ENCODE measurements at regions not wholly inside any gene's neighbourhood (a gene's known extent, or its start where the extent isn't known, plus 50 kb on each side); places are given as distances from the start of the nearest gene placed in this dataset.
"Not testable (repeated sequence)": the region's sequence is repeated elsewhere in the genome, so short reads cannot be mapped to it uniquely, and the experiment has no call there.

- DNase-seq (ENCODE audit: low spot score in 2 of 2) (no peak), FAIRE-seq (no peak)
These were observed 1487.0 kb upstream of the SLC10A2 start for GRCh38 chr13:104553186-104553585.

GRCh38 chr13:104534847-104535246, 1468.6 kb upstream of the SLC10A2 start:
- FAIRE-seq = no peak
- no peak for DNase-seq (ENCODE audit: low spot score in 2 of 2)

GRCh38 chr13:104532132-104532531, 1465.9 kb upstream of the SLC10A2 start:
- FAIRE-seq (no peak), DNase-seq (ENCODE audit: low spot score in 2 of 2) (no peak)

GRCh38 chr13:104530741-104531140, 1464.5 kb upstream of the SLC10A2 start:
- FAIRE-seq (no peak), DNase-seq (ENCODE audit: low spot score in 2 of 2) (no peak)

- FAIRE-seq (no peak), DNase-seq (ENCODE audit: low spot score in 2 of 2) (no peak)
These were observed 1460.3 kb upstream of the SLC10A2 start for GRCh38 chr13:104526561-104526960.

GRCh38 chr13:104525467-104525866, 1459.2 kb upstream of the SLC10A2 start:
- DNase-seq (ENCODE audit: low spot score in 2 of 2) (no peak), FAIRE-seq (no peak)

GRCh38 chr13:104522235-104523072, 1456.2 kb upstream of the SLC10A2 start:
- no peak for FAIRE-seq
- no peak for DNase-seq (ENCODE audit: low spot score in 2 of 2)

- no peak for DNase-seq (ENCODE audit: low spot score in 2 of 2)
- no peak for FAIRE-seq
These were observed 1444.2 kb upstream of the SLC10A2 start for GRCh38 chr13:104510422-104510821.

GRCh38 chr13:104493502-104493901, 1427.3 kb upstream of the SLC10A2 start:
- DNase-seq (ENCODE audit: low spot score in 2 of 2); FAIRE-seq: not testable (repeated sequence)

- FAIRE-seq = no peak
- DNase-seq (ENCODE audit: low spot score in 2 of 2) = no peak
These were observed 1425.7 kb upstream of the SLC10A2 start for GRCh38 chr13:104491916-104492315.

- DNase-seq (ENCODE audit: low spot score in 2 of 2) (no peak), FAIRE-seq (no peak)
These were observed 1420.8 kb upstream of the SLC10A2 start for GRCh38 chr13:104487006-104487405.

GRCh38 chr13:104485571-104485970, 1419.4 kb upstream of the SLC10A2 start:
- FAIRE-seq (no peak), DNase-seq (ENCODE audit: low spot score in 2 of 2) (no peak)

GRCh38 chr13:104483631-104484030, 1417.4 kb upstream of the SLC10A2 start:
- FAIRE-seq = no peak

GRCh38 chr13:104477261-104477660, 1411.0 kb upstream of the SLC10A2 start:
- no peak for DNase-seq (ENCODE audit: low spot score in 2 of 2)
- no peak for FAIRE-seq

More at GRCh38 chr13:104483631-104484030, 1417.4 kb upstream of the SLC10A2 start:
- DNase-seq (ENCODE audit: low spot score in 2 of 2) = no peak

- DNase-seq (ENCODE audit: low spot score in 2 of 2) (no peak), FAIRE-seq (no peak)
These were observed 1407.7 kb upstream of the SLC10A2 start for GRCh38 chr13:104473936-104474335.

GRCh38 chr13:104466016-104466415, 1399.8 kb upstream of the SLC10A2 start:
- FAIRE-seq (no peak), DNase-seq (ENCODE audit: low spot score in 2 of 2) (no peak)

- DNase-seq (ENCODE audit: low spot score in 2 of 2) (no peak), FAIRE-seq (no peak)
These were observed 1394.8 kb upstream of the SLC10A2 start for GRCh38 chr13:104461049-104461448.

- FAIRE-seq (no peak), DNase-seq (ENCODE audit: low spot score in 2 of 2) (no peak)
These were observed 1394.3 kb upstream of the SLC10A2 start for GRCh38 chr13:104460554-104460953.

- DNase-seq (ENCODE audit: low spot score in 2 of 2) = no peak
- FAIRE-seq = no peak
These were observed 1383.8 kb upstream of the SLC10A2 start for GRCh38 chr13:104450006-104450405.

- FAIRE-seq (no peak), DNase-seq (ENCODE audit: low spot score in 2 of 2) (no peak)
These were observed 1381.1 kb upstream of the SLC10A2 start for GRCh38 chr13:104447348-104447747.

- FAIRE-seq = no peak
- DNase-seq (ENCODE audit: low spot score in 2 of 2) = no peak
These were observed 1376.3 kb upstream of the SLC10A2 start for GRCh38 chr13:104442536-104442935.

- DNase-seq (ENCODE audit: low spot score in 2 of 2) (no peak), FAIRE-seq (no peak)
These were observed 1370.3 kb upstream of the SLC10A2 start for GRCh38 chr13:104436555-104436954.

Measured in frontal cortex (tissue), 3 donors.